Tongue (tissue), 1 donor: ENCODE measurements at regions not wholly inside any gene's neighbourhood (a gene's known extent, or its start where the extent isn't known, plus 50 kb on each side); places are given as distances from the start of the nearest gene placed in this dataset.
A peak's percentile ranks its signal among the peaks of the same experiment; 100 is the strongest.
"Not testable (repeated sequence)": the region's sequence is repeated elsewhere in the genome, so short reads cannot be mapped to it uniquely, and the experiment has no call there.

Experiments used
- DNase-seq: peaks from one replicate; pipeline ENCODE4 v3.0.0-alpha.2; 2015

DNA sequence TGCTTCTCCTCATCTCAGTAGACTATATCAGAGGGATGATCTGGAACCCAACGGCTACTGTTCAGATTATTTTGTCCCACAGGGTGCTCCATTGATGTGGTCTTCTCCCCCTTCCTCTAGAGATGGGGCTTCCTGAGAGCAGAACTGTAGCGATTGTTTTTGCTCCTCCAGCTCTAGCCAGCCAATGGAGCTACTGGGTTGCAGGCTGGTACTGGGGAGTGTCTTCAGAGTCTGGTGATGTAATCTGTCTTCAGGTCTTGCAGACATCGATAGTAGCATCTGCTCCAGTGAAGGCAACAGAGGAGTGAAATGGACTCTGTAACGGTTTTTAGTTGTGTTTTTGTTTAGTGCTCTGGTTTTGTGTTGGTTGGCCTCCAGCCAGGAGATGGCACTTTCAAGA is 621.9 kb downstream of the RNF144A start:
- DNase-seq = no peak

GRCh38 chr2:7539760-7540159 is 622.5 kb downstream of the RNF144A start:
- peak; percentile 1 for DNase-seq

DNA sequence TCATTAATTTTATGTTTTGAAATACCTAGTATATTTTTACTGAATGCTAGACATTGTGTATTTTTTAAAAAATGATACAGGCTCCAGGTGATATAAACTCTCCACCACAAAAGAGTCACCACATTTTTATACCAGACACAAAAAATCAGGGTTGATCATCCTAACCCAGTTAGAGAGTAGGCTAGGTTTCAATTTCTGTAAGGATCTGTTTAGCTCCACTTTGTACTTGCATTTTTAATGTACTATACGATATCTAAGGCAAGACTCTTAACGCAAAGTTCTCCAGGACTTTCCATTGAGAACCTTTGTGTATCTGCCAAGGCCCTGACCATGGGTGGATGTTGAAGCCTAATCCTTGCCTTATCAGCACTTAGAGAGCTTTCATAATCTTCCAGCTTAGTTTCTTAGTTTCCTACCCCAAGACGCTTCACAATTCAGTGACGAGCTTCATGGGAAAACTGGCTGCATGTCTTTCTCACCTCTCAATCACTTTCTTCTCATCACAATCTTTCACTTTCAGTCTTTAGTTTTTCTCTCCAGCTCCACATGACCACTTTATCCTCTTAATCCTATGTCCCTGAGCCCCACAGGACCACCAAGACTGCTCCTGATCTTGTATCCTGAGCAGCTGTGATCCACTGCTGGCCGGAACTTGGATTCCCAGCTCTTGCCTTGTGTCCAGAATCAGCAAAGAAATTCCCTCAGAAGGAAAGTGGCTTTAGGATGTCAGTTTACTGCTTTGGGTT is 635.8 kb downstream of the RNF144A start:
- peak; percentile 26 for DNase-seq

DNA sequence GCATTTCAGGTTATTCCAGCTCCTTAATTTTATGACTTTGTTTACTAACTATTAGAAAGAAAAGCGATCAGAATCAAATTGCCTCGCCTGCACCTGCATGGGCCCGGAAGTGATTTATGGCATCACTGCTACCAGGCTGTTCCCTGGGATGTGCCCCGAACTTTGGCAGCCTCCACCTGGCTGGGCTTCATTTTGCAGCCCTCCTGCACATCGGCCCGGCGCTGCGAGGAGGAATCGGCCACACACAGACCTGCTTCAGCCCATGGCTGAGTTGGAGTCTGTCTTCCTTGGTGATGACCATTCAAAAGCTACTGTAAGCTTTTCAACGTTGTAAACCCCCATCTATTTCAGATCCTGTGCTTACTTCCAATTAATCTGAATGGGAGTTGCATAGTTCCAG is 638.0 kb downstream of the RNF144A start:
- no peak for DNase-seq

GRCh38 chr2:7557376-7557775 is 640.2 kb downstream of the RNF144A start:
- no peak for DNase-seq

DNA sequence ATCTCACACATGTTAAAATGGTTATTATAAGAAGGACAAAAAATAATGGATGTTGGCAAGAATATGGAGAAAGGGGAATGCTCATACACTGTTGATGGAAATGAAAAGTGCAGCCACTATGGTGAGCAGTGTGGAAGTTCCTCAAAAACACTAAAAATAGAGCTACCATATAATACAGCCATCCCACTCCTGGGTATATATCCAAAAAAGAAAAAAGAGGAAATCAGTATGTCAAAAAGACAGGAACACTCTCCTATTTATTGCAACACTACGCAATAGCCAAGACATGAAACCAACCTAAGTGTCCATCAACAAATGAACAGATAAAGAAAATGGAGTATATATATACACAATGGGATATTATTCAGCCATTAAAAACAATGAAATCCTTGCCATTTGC is 642.6 kb downstream of the RNF144A start:
- no peak for DNase-seq

DNA sequence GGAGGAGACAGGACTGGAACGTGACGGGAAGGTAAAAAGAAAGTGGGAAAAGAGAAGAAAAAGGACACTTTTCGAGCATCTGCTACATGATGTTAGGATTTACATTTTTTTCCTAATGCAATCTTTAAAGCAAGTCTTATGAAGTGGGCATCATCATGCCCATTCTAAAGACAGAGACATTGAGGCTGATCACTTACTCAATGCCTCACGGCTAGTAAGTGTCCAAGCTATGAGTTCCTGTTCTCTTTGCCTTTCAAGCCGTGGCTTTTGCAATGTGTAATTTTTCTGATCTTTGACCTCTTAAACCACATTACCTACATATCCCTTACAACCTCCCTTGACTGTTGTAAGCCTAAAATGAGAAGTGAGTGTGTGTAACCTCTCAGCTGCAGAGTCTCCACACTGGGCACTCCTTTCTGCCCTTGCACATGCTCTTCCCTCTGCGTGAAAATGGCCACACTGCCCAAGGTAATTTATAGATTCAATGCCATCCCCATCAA is 649.2 kb downstream of the RNF144A start:
- DNase-seq = no peak

DNA sequence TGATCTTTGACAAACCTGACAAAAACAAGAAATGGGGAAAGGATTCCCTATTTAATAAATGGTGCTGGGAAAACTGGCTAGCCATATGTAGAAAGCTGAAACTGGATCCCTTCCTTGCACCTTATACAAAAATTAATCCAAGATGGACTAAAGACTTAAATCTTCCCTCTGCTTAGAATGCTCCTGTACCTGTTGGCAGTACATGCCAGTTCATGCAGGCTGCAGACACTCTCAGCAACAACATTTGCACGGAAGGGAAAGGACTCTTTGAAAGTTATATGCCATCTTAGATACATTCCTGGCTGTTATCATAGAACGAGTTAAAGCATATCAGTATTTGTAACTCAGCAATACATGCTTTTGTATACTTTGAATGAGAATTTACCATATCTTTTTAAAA is 649.9 kb downstream of the RNF144A start:
- DNase-seq = not testable (repeated sequence)

DNA sequence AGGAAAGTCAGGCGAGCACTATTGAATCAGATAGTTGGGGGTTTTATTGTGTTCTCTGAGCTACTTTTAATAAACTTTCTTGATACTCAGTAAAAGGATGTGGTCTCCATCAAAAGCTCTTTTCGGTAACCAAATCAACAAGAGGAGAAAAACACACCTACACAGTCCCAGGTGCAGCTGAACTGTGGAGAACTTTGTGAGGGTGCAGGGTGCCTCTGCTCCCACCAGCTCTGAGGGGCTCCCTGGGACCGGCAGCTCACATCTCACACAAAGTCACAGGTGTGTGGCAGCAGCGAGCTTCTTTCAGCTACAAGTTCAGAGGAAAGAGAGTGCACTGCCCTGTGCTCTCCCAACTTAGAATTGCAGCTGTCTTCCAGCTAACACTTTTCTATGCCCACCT is 650.4 kb downstream of the RNF144A start:
- no peak for DNase-seq

GRCh38 chr2:7570247-7570646 is 653.0 kb downstream of the RNF144A start:
- DNase-seq = no peak

DNA sequence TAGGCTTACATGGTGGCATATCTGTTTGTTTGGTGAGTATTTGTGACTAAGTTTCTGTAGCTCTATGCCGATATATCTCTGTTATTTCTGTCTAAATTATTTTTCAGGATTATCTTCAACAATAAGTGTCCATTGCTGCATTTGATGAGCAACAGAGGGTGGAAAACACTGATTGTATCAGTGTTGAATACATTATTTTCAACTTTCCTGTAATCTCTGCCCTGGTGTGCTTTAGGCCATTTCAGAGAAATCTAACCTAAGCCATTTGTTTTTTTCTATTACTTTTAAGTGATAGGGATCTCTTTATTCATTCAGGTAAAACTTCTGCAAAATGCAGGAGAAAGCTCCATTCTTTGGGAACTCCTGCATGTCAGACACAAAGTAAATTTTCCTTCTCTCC is 654.5 kb downstream of the RNF144A start:
- DNase-seq = no peak

GRCh38 chr2:7572450-7572849 is 655.2 kb downstream of the RNF144A start:
- DNase-seq = no peak

- DNase-seq = no peak
Measured at GRCh38 chr2:7573166-7573825, 656.1 kb downstream of the RNF144A start.

DNA sequence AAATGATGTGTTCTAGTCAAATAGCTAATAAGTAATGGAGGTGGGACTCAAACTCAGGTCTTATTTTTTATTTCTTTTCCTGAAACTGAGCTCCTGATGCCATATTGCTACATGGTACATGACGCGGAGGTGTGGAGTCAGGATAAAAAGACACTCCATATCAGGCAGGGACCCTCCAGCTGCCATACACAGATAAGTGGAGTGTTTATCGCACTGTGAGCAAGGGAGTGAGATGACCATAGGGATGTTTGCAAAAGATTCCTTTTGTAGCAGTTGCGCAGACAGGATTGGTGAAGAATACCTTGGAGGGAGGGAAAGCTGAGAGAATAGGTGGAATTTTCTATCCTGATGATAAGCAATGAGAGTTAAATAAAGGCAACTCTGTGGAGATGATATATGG is 657.2 kb downstream of the RNF144A start:
- DNase-seq = no peak

- DNase-seq = no peak
Measured at GRCh38 chr2:7577769-7578168, 660.6 kb downstream of the RNF144A start.

DNA sequence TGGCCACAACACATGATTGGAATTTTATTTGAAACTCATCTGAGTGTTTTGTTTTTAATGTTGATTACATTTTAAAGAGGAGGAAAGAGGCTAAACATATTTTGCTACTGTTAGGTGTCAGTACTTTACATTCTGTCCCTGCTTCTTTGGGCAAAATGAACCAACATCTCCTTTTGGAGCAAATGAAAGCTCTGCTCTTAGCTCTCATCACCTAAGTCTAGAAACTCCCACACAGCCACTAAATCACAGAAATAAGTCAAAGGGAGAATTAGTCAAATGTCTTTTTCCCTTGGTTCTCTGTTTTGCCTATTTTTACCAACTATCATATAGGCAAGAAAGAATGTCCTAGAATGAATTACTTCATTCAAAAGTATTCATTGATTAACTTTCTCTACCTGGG is 666.8 kb downstream of the RNF144A start:
- DNase-seq = no peak

- DNase-seq = no peak
Measured at GRCh38 chr2:7586898-7587297, 669.7 kb downstream of the RNF144A start.

GRCh38 chr2:7588295-7588694 is 671.1 kb downstream of the RNF144A start:
- no peak for DNase-seq

DNA sequence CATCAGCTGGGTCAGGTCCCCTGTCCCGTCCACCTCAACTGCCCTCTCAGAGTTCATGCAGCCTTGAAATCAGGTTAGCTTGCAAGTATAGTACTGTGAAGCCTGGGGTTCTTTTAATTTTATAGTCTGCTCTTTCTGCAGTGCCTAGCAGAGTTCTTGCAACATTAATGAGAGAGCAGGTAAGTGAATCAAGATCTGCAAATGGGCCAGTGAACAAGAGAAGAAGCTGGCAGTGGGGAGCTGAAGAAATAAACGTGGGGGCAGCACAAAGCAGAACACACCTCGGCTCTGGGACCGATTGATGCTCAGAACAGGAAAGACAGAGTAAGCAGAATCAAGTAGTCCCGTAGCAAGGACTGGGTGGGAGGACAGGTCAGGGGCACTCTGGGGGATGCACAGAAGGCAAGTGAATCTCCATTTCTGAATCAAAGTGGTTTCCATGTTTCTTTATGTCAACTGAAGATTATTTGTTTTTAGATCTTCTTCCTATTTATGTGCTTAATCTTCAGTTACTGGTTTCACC is 675.5 kb downstream of the RNF144A start:
- DNase-seq = no peak

GRCh38 chr2:7593360-7593759 is 676.1 kb downstream of the RNF144A start:
- peak; percentile 24 for DNase-seq

DNA sequence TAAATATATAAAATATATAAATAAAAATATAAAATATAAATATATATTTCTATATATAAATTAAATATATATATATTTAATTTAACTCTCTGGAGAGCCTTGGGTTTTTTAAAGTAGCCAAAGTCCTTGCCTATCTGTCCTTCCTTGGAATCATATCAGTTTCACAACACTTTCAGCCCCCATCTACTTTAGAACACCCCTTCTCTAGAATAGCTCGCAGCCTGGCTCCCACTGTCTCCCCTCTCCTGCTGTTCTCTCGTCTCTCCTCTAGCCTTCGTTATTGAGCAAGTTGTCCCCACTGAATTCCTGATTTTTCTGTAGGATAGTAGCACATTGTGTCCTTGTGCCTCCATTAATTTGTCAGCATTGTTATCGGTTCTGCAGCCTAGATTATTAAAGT is 677.0 kb downstream of the RNF144A start:
- DNase-seq = no peak

- DNase-seq = peak; percentile 30
Measured at GRCh38 chr2:7595206-7595605, 678.0 kb downstream of the RNF144A start.

DNA sequence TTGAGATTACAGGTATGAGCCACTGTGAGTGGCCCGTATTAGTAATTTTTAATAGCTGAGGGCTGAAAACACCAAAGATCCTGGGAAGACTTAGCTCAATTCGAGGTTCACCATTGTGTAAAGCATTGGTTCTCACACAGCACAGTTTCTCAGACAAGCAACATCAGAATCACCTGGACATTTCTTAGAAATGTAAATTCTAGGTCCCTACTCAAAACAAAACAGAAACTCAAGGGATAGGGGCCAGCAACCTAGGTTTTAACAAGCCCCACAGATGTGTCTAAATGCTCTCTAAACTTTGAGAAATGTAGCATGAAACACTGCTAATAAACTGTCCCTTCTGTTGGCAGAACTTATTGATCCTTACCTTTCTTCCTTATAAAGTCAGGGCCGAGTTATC is 681.2 kb downstream of the RNF144A start:
- DNase-seq = no peak
